ENCODE measurements at regions not wholly inside any gene's neighbourhood (a gene's known extent, or its start where the extent isn't known, plus 50 kb on each side); places are given as distances from the start of the nearest gene placed in this dataset.

DNA sequence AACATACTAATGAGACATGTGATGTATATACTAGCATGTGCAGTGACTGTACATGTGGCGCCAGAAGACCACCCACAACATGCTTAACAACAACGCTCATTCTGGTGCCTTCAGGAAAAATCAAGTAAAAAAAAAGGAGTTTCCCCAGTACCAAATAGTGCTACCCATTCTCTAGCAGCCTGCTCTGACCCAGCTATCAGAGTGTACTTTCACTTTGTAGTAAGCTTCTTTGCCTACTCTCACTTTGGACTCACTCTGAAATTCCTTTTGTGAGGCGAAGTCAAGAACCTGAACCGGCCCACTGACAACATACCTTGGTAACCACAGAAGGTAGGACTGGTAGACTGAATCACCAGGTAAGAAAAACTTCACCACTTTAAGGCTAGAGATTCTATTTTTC, 1100.0 kb downstream of the GRIK2 start:
- H4K20me1 ChIP-seq (ENCODE audit: insufficient read depth): no peaks in the 10 kb centered on the region
- H3K27me3 ChIP-seq (ENCODE audit: insufficient read depth, low read depth, low read length): no peaks in the 10 kb centered on the region
- H3K36me3 ChIP-seq (ENCODE audit: insufficient read depth, low read length): no peaks in the 10 kb centered on the region
- no peak overlapping the region for H3K27ac ChIP-seq (ENCODE audit: low read length)
- no peak overlapping the region for H2AFZ ChIP-seq (ENCODE audit: low read depth, low read length)
- TF ChIP-seq MXI1 (conservative IDR thresholded peaks at IDR 0.05; ENCODE audit: poor library complexity, severe bottlenecking) (no peak), RAD21 (conservative IDR thresholded peaks at IDR 0.05) (no peak), EZH2 (IDR thresholded peaks at IDR 0.05; ENCODE audit: borderline replicate concordance, insufficient read depth, low read length, poor library complexity, severe bottlenecking) (no peak), TAF1 (IDR thresholded peaks at IDR 0.05; ENCODE audit: low read depth) (no peak)
- TF ChIP-seq, protein P1, sequence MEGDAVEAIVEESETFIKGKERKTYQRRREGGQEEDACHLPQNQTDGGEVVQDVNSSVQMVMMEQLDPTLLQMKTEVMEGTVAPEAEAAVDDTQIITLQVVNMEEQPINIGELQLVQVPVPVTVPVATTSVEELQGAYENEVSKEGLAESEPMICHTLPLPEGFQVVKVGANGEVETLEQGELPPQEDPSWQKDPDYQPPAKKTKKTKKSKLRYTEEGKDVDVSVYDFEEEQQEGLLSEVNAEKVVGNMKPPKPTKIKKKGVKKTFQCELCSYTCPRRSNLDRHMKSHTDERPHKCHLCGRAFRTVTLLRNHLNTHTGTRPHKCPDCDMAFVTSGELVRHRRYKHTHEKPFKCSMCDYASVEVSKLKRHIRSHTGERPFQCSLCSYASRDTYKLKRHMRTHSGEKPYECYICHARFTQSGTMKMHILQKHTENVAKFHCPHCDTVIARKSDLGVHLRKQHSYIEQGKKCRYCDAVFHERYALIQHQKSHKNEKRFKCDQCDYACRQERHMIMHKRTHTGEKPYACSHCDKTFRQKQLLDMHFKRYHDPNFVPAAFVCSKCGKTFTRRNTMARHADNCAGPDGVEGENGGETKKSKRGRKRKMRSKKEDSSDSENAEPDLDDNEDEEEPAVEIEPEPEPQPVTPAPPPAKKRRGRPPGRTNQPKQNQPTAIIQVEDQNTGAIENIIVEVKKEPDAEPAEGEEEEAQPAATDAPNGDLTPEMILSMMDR (IDR thresholded peaks at IDR 0.05; ENCODE audit: poor library complexity, severe bottlenecking): no peak
- H3K4me2 ChIP-seq (ENCODE audit: low read length): no peak overlapping the region
- no peaks in the 10 kb centered on the region for H3K9me3 ChIP-seq (ENCODE audit: low read length)
- no peaks in the 10 kb centered on the region for H3F3A ChIP-seq (ENCODE audit: insufficient read depth, low read length, poor library complexity, severe bottlenecking)
- no peaks in the 10 kb centered on the region for H3K9me2 ChIP-seq (ENCODE audit: insufficient read depth, low read length)
- no peak overlapping the region for H3K4me3 ChIP-seq (ENCODE audit: low read length)
- H3K9ac ChIP-seq (ENCODE audit: low read length): no peak overlapping the region
- H3K79me2 ChIP-seq (replicated peaks; ENCODE audit: insufficient read depth, low read length): no peaks in the 10 kb centered on the region

- Histone ChIP-seq H3K9me2 (ENCODE audit: insufficient read depth, low read length) (no peaks in the 10 kb centered on the region), H4K20me1 (ENCODE audit: insufficient read depth) (no peaks in the 10 kb centered on the region), H3K4me3 (ENCODE audit: low read length) (no peak overlapping the region), H3K27me3 (ENCODE audit: insufficient read depth, low read depth, low read length) (no peaks in the 10 kb centered on the region), H3K36me3 (ENCODE audit: insufficient read depth, low read length) (no peaks in the 10 kb centered on the region), H3F3A (ENCODE audit: insufficient read depth, low read length, poor library complexity, severe bottlenecking) (no peaks in the 10 kb centered on the region), H2AFZ (ENCODE audit: low read depth, low read length) (no peak overlapping the region), H3K27ac (ENCODE audit: low read length) (no peak overlapping the region), H3K79me2 (replicated peaks; ENCODE audit: insufficient read depth, low read length) (no peaks in the 10 kb centered on the region), H3K9ac (ENCODE audit: low read length) (no peak overlapping the region), H3K9me3 (ENCODE audit: low read length) (no peaks in the 10 kb centered on the region), H3K4me2 (ENCODE audit: low read length) (no peak overlapping the region)
- TF ChIP-seq TAF1 (IDR thresholded peaks at IDR 0.05; ENCODE audit: low read depth) (no peak), SMC3 (conservative IDR thresholded peaks at IDR 0.05; ENCODE audit: poor library complexity) (no peak), EP300 (conservative IDR thresholded peaks at IDR 0.05; ENCODE audit: poor library complexity, severe bottlenecking) (no peak), EZH2 (IDR thresholded peaks at IDR 0.05; ENCODE audit: borderline replicate concordance, insufficient read depth, low read length, poor library complexity, severe bottlenecking) (no peak), MXI1 (conservative IDR thresholded peaks at IDR 0.05; ENCODE audit: poor library complexity, severe bottlenecking) (no peak), POLR2AphosphoS5 (IDR thresholded peaks at IDR 0.05) (no peak), RAD21 (conservative IDR thresholded peaks at IDR 0.05) (no peak)
- TF ChIP-seq, protein P2, sequence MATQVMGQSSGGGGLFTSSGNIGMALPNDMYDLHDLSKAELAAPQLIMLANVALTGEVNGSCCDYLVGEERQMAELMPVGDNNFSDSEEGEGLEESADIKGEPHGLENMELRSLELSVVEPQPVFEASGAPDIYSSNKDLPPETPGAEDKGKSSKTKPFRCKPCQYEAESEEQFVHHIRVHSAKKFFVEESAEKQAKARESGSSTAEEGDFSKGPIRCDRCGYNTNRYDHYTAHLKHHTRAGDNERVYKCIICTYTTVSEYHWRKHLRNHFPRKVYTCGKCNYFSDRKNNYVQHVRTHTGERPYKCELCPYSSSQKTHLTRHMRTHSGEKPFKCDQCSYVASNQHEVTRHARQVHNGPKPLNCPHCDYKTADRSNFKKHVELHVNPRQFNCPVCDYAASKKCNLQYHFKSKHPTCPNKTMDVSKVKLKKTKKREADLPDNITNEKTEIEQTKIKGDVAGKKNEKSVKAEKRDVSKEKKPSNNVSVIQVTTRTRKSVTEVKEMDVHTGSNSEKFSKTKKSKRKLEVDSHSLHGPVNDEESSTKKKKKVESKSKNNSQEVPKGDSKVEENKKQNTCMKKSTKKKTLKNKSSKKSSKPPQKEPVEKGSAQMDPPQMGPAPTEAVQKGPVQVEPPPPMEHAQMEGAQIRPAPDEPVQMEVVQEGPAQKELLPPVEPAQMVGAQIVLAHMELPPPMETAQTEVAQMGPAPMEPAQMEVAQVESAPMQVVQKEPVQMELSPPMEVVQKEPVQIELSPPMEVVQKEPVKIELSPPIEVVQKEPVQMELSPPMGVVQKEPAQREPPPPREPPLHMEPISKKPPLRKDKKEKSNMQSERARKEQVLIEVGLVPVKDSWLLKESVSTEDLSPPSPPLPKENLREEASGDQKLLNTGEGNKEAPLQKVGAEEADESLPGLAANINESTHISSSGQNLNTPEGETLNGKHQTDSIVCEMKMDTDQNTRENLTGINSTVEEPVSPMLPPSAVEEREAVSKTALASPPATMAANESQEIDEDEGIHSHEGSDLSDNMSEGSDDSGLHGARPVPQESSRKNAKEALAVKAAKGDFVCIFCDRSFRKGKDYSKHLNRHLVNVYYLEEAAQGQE (IDR thresholded peaks at IDR 0.05; ENCODE audit: borderline replicate concordance): no peak
- TF ChIP-seq, protein P1 (IDR thresholded peaks at IDR 0.05; ENCODE audit: poor library complexity, severe bottlenecking): no peak
Measured at GRCh38 chr6:102488729-102489128, 1095.2 kb downstream of the GRIK2 start.
